AG09319 (cell line): ENCODE measurements at regions not wholly inside any gene's neighbourhood (a gene's known extent, or its start where the extent isn't known, plus 50 kb on each side); places are given as distances from the start of the nearest gene placed in this dataset.

Experiments
- DNase-seq: peaks from one replicate; pipeline ENCODE4 v3.0.0-alpha.2; 2010; ENCODE audit warnings: low read depth; ENCODE audit errors: extremely low read depth
- CTCF ChIP-seq: IDR thresholded peaks from 2 replicates; pipeline ENCODE4 v1.5.1; 2011; ENCODE audit warnings: low read depth, mild to moderate bottlenecking, inconsistent platforms, low read length, moderate library complexity

GRCh38 chr14:36397357-36397756 is 76.9 kb upstream of the MBIP start:
- no peak for DNase-seq
- no peak for TF ChIP-seq CTCF

- TF ChIP-seq CTCF: no peak
These were observed 76.4 kb upstream of the MBIP start for GRCh38 chr14:36396798-36397197.

GRCh38 chr14:36394593-36394992 is 74.2 kb upstream of the MBIP start:
- no peak for DNase-seq
- TF ChIP-seq CTCF: no peak

More at GRCh38 chr14:36396798-36397197, 76.4 kb upstream of the MBIP start:
- DNase-seq: no peak

GRCh38 chr14:36390718-36391117 is 70.3 kb upstream of the MBIP start:
- TF ChIP-seq CTCF: no peak
- DNase-seq: no peak

- no peak for DNase-seq
- TF ChIP-seq CTCF: no peak
These were observed 63.5 kb upstream of the MBIP start for GRCh38 chr14:36383767-36384431.

- DNase-seq: peak; percentile 49
- TF ChIP-seq CTCF: peak; percentile 74
These were observed 53.7 kb upstream of the MBIP start for GRCh38 chr14:36373982-36374673.
